Ovary (tissue), 3 donors: ENCODE measurements at regions not wholly inside any gene's neighbourhood (a gene's known extent, or its start where the extent isn't known, plus 50 kb on each side); places are given as distances from the start of the nearest gene placed in this dataset.

Experiments used
- CTCF ChIP-seq, 3 donors: fragments of 450-650 bp in 2 of 3; fragments of 200-600 bp in 1 of 3; IDR thresholded peaks; one replicate each; pipeline versions ENCODE4 v1.5.1 to v1.8.0; 2016 to 2022; ENCODE audit warnings: antibody characterized with exemption in 3 of 3, mild to moderate bottlenecking in 1 of 3
- POLR2A ChIP-seq: fragments of 450-650 bp; IDR thresholded peaks from one replicate; pipeline ENCODE4 v1.6.1; 2017; ENCODE audit warnings: antibody characterized with exemption, mild to moderate bottlenecking, moderate library complexity
- donor health status: DM: no; HTN: no; CAD: no.

GRCh38 chr4:38310446-38311043 lies 350.3 kb downstream of the PTTG2 start:
- TF ChIP-seq CTCF (IDR thresholded peaks at IDR 0.05): no peak
- TF ChIP-seq POLR2A: no peak
